ENCODE measurements at regions not wholly inside any gene's neighbourhood (a gene's known extent, or its start where the extent isn't known, plus 50 kb on each side); places are given as distances from the start of the nearest gene placed in this dataset.

- H3K27ac ChIP-seq: no peak overlapping the region
- H3K36me3 ChIP-seq (ENCODE audit: control insufficient read depth, insufficient read depth, low read length): no peaks in the 10 kb centered on the region
- H3K4me3 ChIP-seq (ENCODE audit: low read depth, low read length): no peak overlapping the region
- H3K4me1 ChIP-seq: no peaks in the 10 kb centered on the region
- no peaks in the 10 kb centered on the region for H3K9me3 ChIP-seq (ENCODE audit: control insufficient read depth, low read length)
- H3K79me2 ChIP-seq: no peaks in the 10 kb centered on the region
- no peak overlapping the region for H3K9ac ChIP-seq
- no peak overlapping the region for H3K4me2 ChIP-seq (ENCODE audit: low read length)
- no peak for TF ChIP-seq CTCF (IDR thresholded peaks at IDR 0.05)
- no peak overlapping the region for H2AFZ ChIP-seq
- no peaks in the 10 kb centered on the region for H3K27me3 ChIP-seq (ENCODE audit: control insufficient read depth, insufficient read depth, low read length)
Measured at GRCh38 chr7:112997831-112998230, 88.8 kb downstream of the GPR85 start.

- no peak for TF ChIP-seq CTCF (IDR thresholded peaks at IDR 0.05)
- H3K27me3 ChIP-seq (ENCODE audit: control insufficient read depth, insufficient read depth, low read length): no peaks in the 10 kb centered on the region
- no peaks in the 10 kb centered on the region for H3K36me3 ChIP-seq (ENCODE audit: control insufficient read depth, insufficient read depth, low read length)
- no peaks in the 10 kb centered on the region for H3K79me2 ChIP-seq
- H3K27ac ChIP-seq: no peak overlapping the region
- H3K9ac ChIP-seq: no peak overlapping the region
- no peaks in the 10 kb centered on the region for H3K4me1 ChIP-seq
- no peak overlapping the region for H3K4me2 ChIP-seq (ENCODE audit: low read length)
- H3K9me3 ChIP-seq (ENCODE audit: control insufficient read depth, low read length): no peaks in the 10 kb centered on the region
- no peak overlapping the region for H2AFZ ChIP-seq
- H3K4me3 ChIP-seq (ENCODE audit: low read depth, low read length): no peak overlapping the region
Measured at GRCh38 chr7:112996331-112996871, 90.2 kb downstream of the GPR85 start.

- Histone ChIP-seq H3K79me2 (no peaks in the 10 kb centered on the region), H3K9ac (no peak overlapping the region), H3K4me2 (ENCODE audit: low read length) (no peak overlapping the region), H3K36me3 (ENCODE audit: control insufficient read depth, insufficient read depth, low read length) (no peaks in the 10 kb centered on the region), H3K9me3 (ENCODE audit: control insufficient read depth, low read length) (no peaks in the 10 kb centered on the region), H2AFZ (no peak overlapping the region), H3K4me3 (ENCODE audit: low read depth, low read length) (no peak overlapping the region), H3K27ac (no peak overlapping the region), H3K4me1 (no peaks in the 10 kb centered on the region), H3K27me3 (ENCODE audit: control insufficient read depth, insufficient read depth, low read length) (no peaks in the 10 kb centered on the region)
- no peak for TF ChIP-seq CTCF (IDR thresholded peaks at IDR 0.05)
Measured at GRCh38 chr7:112995059-112995824, 91.4 kb downstream of the GPR85 start.

GRCh38 chr7:112994656-112995055 lies 92.0 kb downstream of the GPR85 start:
- H3K4me3 ChIP-seq (ENCODE audit: low read depth, low read length): no peak overlapping the region
- no peak overlapping the region for H3K4me2 ChIP-seq (ENCODE audit: low read length)
- no peak overlapping the region for H3K9ac ChIP-seq
- no peaks in the 10 kb centered on the region for H3K27me3 ChIP-seq (ENCODE audit: control insufficient read depth, insufficient read depth, low read length)
- no peaks in the 10 kb centered on the region for H3K4me1 ChIP-seq
- H3K27ac ChIP-seq: no peak overlapping the region
- H3K36me3 ChIP-seq (ENCODE audit: control insufficient read depth, insufficient read depth, low read length): no peaks in the 10 kb centered on the region
- no peak for TF ChIP-seq CTCF (IDR thresholded peaks at IDR 0.05)
- no peaks in the 10 kb centered on the region for H3K79me2 ChIP-seq
- H2AFZ ChIP-seq: no peak overlapping the region
- no peaks in the 10 kb centered on the region for H3K9me3 ChIP-seq (ENCODE audit: control insufficient read depth, low read length)

- H2AFZ ChIP-seq: no peak overlapping the region
- no peak overlapping the region for H3K27ac ChIP-seq
- H3K4me3 ChIP-seq (ENCODE audit: low read depth, low read length): no peak overlapping the region
- H3K27me3 ChIP-seq (ENCODE audit: control insufficient read depth, insufficient read depth, low read length): no peaks in the 10 kb centered on the region
- no peak for TF ChIP-seq CTCF (IDR thresholded peaks at IDR 0.05)
- H3K79me2 ChIP-seq: no peaks in the 10 kb centered on the region
- no peaks in the 10 kb centered on the region for H3K9me3 ChIP-seq (ENCODE audit: control insufficient read depth, low read length)
- H3K4me2 ChIP-seq (ENCODE audit: low read length): no peak overlapping the region
- H3K36me3 ChIP-seq (ENCODE audit: control insufficient read depth, insufficient read depth, low read length): no peaks in the 10 kb centered on the region
- no peaks in the 10 kb centered on the region for H3K4me1 ChIP-seq
- H3K9ac ChIP-seq: no peak overlapping the region
Measured at GRCh38 chr7:112990624-112991023, 96.0 kb downstream of the GPR85 start.

Data from parathyroid adenoma (tissue), 2 donors.